Coronary artery (tissue), 2 donors: ENCODE measurements at regions not wholly inside any gene's neighbourhood (a gene's known extent, or its start where the extent isn't known, plus 50 kb on each side); places are given as distances from the start of the nearest gene placed in this dataset.

Source experiments
- DNase-seq: peaks from one replicate; pipeline ENCODE4 v3.0.0-alpha.2; 2017; ENCODE audit warnings: low spot score
- H3K27ac ChIP-seq, 2 donors: fragments of 200-600 bp; sonication (generic); one replicate each; pipeline ENCODE4 v1.5.1; 2016 to 2019
- H3K4me3 ChIP-seq: fragments of 200-600 bp; sonication (generic); 2 replicates; pipeline ENCODE4 v1.5.1; 2016; ENCODE audit warnings: mild to moderate bottlenecking, moderate library complexity
- TF ChIP-seq, protein P1 (sequence below): fragments of 200-600 bp; sonication (generic); IDR thresholded peaks from one replicate; pipeline ENCODE4 v1.5.1; 2019; ENCODE audit warnings: antibody characterized with exemption

- H3K27ac ChIP-seq = no peak overlapping the region
- H3K4me3 ChIP-seq = no peak overlapping the region
- TF ChIP-seq, protein P1, sequence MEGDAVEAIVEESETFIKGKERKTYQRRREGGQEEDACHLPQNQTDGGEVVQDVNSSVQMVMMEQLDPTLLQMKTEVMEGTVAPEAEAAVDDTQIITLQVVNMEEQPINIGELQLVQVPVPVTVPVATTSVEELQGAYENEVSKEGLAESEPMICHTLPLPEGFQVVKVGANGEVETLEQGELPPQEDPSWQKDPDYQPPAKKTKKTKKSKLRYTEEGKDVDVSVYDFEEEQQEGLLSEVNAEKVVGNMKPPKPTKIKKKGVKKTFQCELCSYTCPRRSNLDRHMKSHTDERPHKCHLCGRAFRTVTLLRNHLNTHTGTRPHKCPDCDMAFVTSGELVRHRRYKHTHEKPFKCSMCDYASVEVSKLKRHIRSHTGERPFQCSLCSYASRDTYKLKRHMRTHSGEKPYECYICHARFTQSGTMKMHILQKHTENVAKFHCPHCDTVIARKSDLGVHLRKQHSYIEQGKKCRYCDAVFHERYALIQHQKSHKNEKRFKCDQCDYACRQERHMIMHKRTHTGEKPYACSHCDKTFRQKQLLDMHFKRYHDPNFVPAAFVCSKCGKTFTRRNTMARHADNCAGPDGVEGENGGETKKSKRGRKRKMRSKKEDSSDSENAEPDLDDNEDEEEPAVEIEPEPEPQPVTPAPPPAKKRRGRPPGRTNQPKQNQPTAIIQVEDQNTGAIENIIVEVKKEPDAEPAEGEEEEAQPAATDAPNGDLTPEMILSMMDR = no peak
- DNase-seq = no peak
These were observed 355.6 kb downstream of the METTL15 start for GRCh38 chr11:28463826-28464225.

DNA sequence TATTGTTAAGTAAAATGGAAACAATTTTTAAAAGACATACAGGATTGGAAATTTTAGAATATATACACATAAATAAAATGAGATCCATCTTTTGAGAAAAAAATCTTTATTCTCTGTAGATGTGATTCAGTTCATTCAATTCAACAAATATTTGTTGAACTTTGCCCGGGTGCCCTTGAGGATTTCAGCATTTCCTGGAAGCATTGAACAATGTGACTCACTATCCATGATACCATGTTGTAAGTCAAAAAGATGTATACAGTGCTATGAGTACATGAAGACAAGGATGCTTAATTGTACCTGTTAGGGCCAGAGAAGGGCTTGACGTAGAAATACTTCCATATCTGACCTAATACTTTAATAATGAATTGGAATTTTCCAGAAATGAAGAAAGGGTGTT, 353.7 kb downstream of the METTL15 start:
- TF ChIP-seq, protein P1 = no peak
- no peak for DNase-seq
- no peak overlapping the region for H3K27ac ChIP-seq
- no peak overlapping the region for H3K4me3 ChIP-seq

- Histone ChIP-seq H3K27ac (no peak overlapping the region), H3K4me3 (no peak overlapping the region)
- DNase-seq = no peak
- TF ChIP-seq, protein P1 = no peak
These were observed 353.1 kb downstream of the METTL15 start for GRCh38 chr11:28461338-28461737.

- TF ChIP-seq, protein P1 = no peak
- Histone ChIP-seq H3K4me3 (no peak overlapping the region), H3K27ac (no peak overlapping the region)
- no peak for DNase-seq
These were observed 352.2 kb downstream of the METTL15 start for GRCh38 chr11:28460348-28460747.

- Histone ChIP-seq H3K27ac (no peak overlapping the region), H3K4me3 (no peak overlapping the region)
- TF ChIP-seq, protein P1 = no peak
- DNase-seq = no peak
These were observed 351.7 kb downstream of the METTL15 start for GRCh38 chr11:28459912-28460311.

- no peak for DNase-seq
- Histone ChIP-seq H3K27ac (no peak overlapping the region), H3K4me3 (no peak overlapping the region)
- TF ChIP-seq, protein P1 = no peak
These were observed 349.4 kb downstream of the METTL15 start for GRCh38 chr11:28457481-28458065.

DNA sequence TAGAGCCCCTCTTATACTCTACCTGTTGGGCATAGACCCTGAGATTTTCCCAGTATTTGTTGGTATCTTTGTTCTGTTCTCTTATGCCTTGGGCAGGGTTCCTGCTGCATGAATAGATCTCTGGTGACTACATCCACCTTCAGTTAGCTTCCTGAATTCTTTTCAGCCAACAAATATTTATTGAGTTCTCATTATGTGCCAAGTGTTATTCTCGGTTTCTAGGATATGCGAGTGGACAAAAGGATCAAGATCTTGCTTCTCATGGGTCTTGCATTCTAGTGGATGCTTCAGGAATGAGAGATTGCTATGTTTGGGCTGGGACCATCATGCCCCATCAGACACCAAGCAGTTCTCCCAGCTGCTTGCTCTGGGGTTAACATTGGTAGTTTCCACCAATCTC, 340.0 kb downstream of the METTL15 start:
- H3K27ac ChIP-seq = no peak overlapping the region
- no peak for DNase-seq
- no peak overlapping the region for H3K4me3 ChIP-seq
- TF ChIP-seq, protein P1 = no peak
